ENCODE measurements at regions not wholly inside any gene's neighbourhood (a gene's known extent, or its start where the extent isn't known, plus 50 kb on each side); places are given as distances from the start of the nearest gene placed in this dataset.

- no peaks in the 10 kb centered on the region for H3K4me1 ChIP-seq (ENCODE audit: insufficient read depth, low read length)
- no peaks in the 10 kb centered on the region for H3K27me3 ChIP-seq (ENCODE audit: insufficient read depth, low read length)
- TF ChIP-seq CTCF (IDR thresholded peaks at IDR 0.05; ENCODE audit: insufficient read depth, low read depth, low read length) (no peak), EZH2 (IDR thresholded peaks at IDR 0.05; ENCODE audit: insufficient read depth, low read length) (no peak)
- Mint-ChIP-seq H3K9me3 (ENCODE audit: unreplicated experiment) (peaks cover 10% of the 10 kb centered on the region), H3K4me1 (ENCODE audit: low read depth, unreplicated experiment) (no peaks in the 10 kb centered on the region), H3K4me3 (ENCODE audit: unreplicated experiment) (no peak overlapping the region), H3K27ac (ENCODE audit: unreplicated experiment) (no peak overlapping the region), H3K27me3 (ENCODE audit: low read depth, unreplicated experiment) (no peaks in the 10 kb centered on the region), H3K36me3 (ENCODE audit: low read depth, unreplicated experiment) (no peaks in the 10 kb centered on the region)
- H3K27ac ChIP-seq (ENCODE audit: low read depth, low read length): no peak overlapping the region
- no peak for FAIRE-seq
- no peak overlapping the region for H3K4me2 ChIP-seq (ENCODE audit: low read length)
- H3K79me2 ChIP-seq (ENCODE audit: insufficient read depth, low read length): no peaks in the 10 kb centered on the region
- H3K9ac ChIP-seq (ENCODE audit: low read length): no peak overlapping the region
- H3K9me3 ChIP-seq (ENCODE audit: insufficient read depth, low read depth, low read length): peaks cover 3% of the 10 kb centered on the region
- no peak overlapping the region for H3K4me3 ChIP-seq (ENCODE audit: insufficient read depth, low read depth, low read length)
- no peak for DNase-seq (ENCODE audit: low read depth)
- H4K20me1 ChIP-seq (ENCODE audit: insufficient read depth, low read length): no peaks in the 10 kb centered on the region
- H3K36me3 ChIP-seq (ENCODE audit: insufficient read depth, low read length): no peaks in the 10 kb centered on the region
- no peak overlapping the region for H2AFZ ChIP-seq (ENCODE audit: low read depth, low read length)
Measured at GRCh38 chr10:83252169-83252568, 887.1 kb upstream of the GHITM start.

GRCh38 chr10:83252596-83252995 lies 886.7 kb upstream of the GHITM start:
- TF ChIP-seq CTCF (IDR thresholded peaks at IDR 0.05; ENCODE audit: insufficient read depth, low read depth, low read length) (no peak), EZH2 (IDR thresholded peaks at IDR 0.05; ENCODE audit: insufficient read depth, low read length) (no peak)
- Histone ChIP-seq H2AFZ (ENCODE audit: low read depth, low read length) (no peak overlapping the region), H3K4me1 (ENCODE audit: insufficient read depth, low read length) (no peaks in the 10 kb centered on the region), H3K27me3 (ENCODE audit: insufficient read depth, low read length) (no peaks in the 10 kb centered on the region), H3K79me2 (ENCODE audit: insufficient read depth, low read length) (no peaks in the 10 kb centered on the region), H4K20me1 (ENCODE audit: insufficient read depth, low read length) (no peaks in the 10 kb centered on the region), H3K9ac (ENCODE audit: low read length) (no peak overlapping the region), H3K4me3 (ENCODE audit: insufficient read depth, low read depth, low read length) (no peak overlapping the region), H3K27ac (ENCODE audit: low read depth, low read length) (no peak overlapping the region), H3K36me3 (ENCODE audit: insufficient read depth, low read length) (no peaks in the 10 kb centered on the region), H3K9me3 (ENCODE audit: insufficient read depth, low read depth, low read length) (peaks cover 3% of the 10 kb centered on the region), H3K4me2 (ENCODE audit: low read length) (no peak overlapping the region)
- Mint-ChIP-seq H3K4me1 (ENCODE audit: low read depth, unreplicated experiment) (no peaks in the 10 kb centered on the region), H3K4me3 (ENCODE audit: unreplicated experiment) (no peak overlapping the region), H3K36me3 (ENCODE audit: low read depth, unreplicated experiment) (no peaks in the 10 kb centered on the region), H3K27ac (ENCODE audit: unreplicated experiment) (no peak overlapping the region), H3K27me3 (ENCODE audit: low read depth, unreplicated experiment) (no peaks in the 10 kb centered on the region), H3K9me3 (ENCODE audit: unreplicated experiment) (peaks cover 10% of the 10 kb centered on the region)
- no peak for FAIRE-seq
- DNase-seq (ENCODE audit: low read depth): no peak

GRCh38 chr10:83253011-83253671 lies 886.2 kb upstream of the GHITM start:
- Histone ChIP-seq H3K4me2 (ENCODE audit: low read length) (no peak overlapping the region), H3K9me3 (ENCODE audit: insufficient read depth, low read depth, low read length) (peaks cover 3% of the 10 kb centered on the region), H3K36me3 (ENCODE audit: insufficient read depth, low read length) (no peaks in the 10 kb centered on the region), H2AFZ (ENCODE audit: low read depth, low read length) (no peak overlapping the region), H3K79me2 (ENCODE audit: insufficient read depth, low read length) (no peaks in the 10 kb centered on the region), H3K9ac (ENCODE audit: low read length) (no peak overlapping the region), H3K27ac (ENCODE audit: low read depth, low read length) (no peak overlapping the region), H3K4me3 (ENCODE audit: insufficient read depth, low read depth, low read length) (no peak overlapping the region), H4K20me1 (ENCODE audit: insufficient read depth, low read length) (no peaks in the 10 kb centered on the region), H3K27me3 (ENCODE audit: insufficient read depth, low read length) (no peaks in the 10 kb centered on the region), H3K4me1 (ENCODE audit: insufficient read depth, low read length) (no peaks in the 10 kb centered on the region)
- DNase-seq (ENCODE audit: low read depth): no peak
- Mint-ChIP-seq H3K27me3 (ENCODE audit: low read depth, unreplicated experiment) (no peaks in the 10 kb centered on the region), H3K4me1 (ENCODE audit: low read depth, unreplicated experiment) (no peaks in the 10 kb centered on the region), H3K9me3 (ENCODE audit: unreplicated experiment) (peaks cover 10% of the 10 kb centered on the region), H3K27ac (ENCODE audit: unreplicated experiment) (no peak overlapping the region), H3K4me3 (ENCODE audit: unreplicated experiment) (no peak overlapping the region), H3K36me3 (ENCODE audit: low read depth, unreplicated experiment) (no peaks in the 10 kb centered on the region)
- no peak for FAIRE-seq
- TF ChIP-seq EZH2 (IDR thresholded peaks at IDR 0.05; ENCODE audit: insufficient read depth, low read length) (no peak), CTCF (IDR thresholded peaks at IDR 0.05; ENCODE audit: insufficient read depth, low read depth, low read length) (no peak)
